Right ventricle myocardium inferior (tissue), 1 donor: ENCODE measurements at regions not wholly inside any gene's neighbourhood (a gene's known extent, or its start where the extent isn't known, plus 50 kb on each side); places are given as distances from the start of the nearest gene placed in this dataset.
A peak's percentile ranks its signal among the peaks of the same experiment; 100 is the strongest.

Experiments
- ATAC-seq: fragments of 200-7000 bp; cut with Tn5 transposase; one replicate; pipeline ENCODE4 v1.9.1; 2020; ENCODE audit warnings: mild to moderate bottlenecking, moderate library complexity
- DNase-seq: peaks from one replicate; pipeline ENCODE4 v3.0.0; 2021; ENCODE audit errors: missing footprints
- intact Hi-C: fragments of 100-400 bp; cut with DNase I; formaldehyde crosslinking; loops from one replicate; pipeline ENCODE4 v1.11.0; 2022
- donor health status: DM: no; HTN: yes; CAD: no; lungs with severe emphysema.

- ATAC-seq, result no peak
- intact Hi-C loops, result no loop called here
- no peak for DNase-seq
Measured at GRCh38 chr3:55197021-55197420, 269.2 kb upstream of the LRTM1 start.

GRCh38 chr3:55196495-55196894 lies 268.6 kb upstream of the LRTM1 start:
- ATAC-seq, result no peak
- intact Hi-C loops, result no loop called here
- no peak for DNase-seq

GRCh38 chr3:55194376-55194775 lies 266.5 kb upstream of the LRTM1 start:
- DNase-seq (no peak), ATAC-seq (no peak)
- intact Hi-C loops, result no loop called here

- DNase-seq, result no peak
- intact Hi-C loops, result no loop called here
- ATAC-seq, result no peak
Measured at GRCh38 chr3:55191911-55192775, 264.3 kb upstream of the LRTM1 start.

GRCh38 chr3:55190331-55190730 lies 262.5 kb upstream of the LRTM1 start:
- intact Hi-C loops, result no loop called here
- DNase-seq (no peak), ATAC-seq (no peak)

GRCh38 chr3:55189359-55189801 lies 261.5 kb upstream of the LRTM1 start:
- DNase-seq (no peak), ATAC-seq (peak; percentile 48)
- intact Hi-C loops, result loop anchor here (10.0 kb wide), 1 partner anchor 1245 kb away; no protein-coding TSS in a partner anchor

- DNase-seq (no peak), ATAC-seq (no peak)
- intact Hi-C loops, result loop anchor here (10.0 kb wide), 1 partner anchor 1241 kb away; no protein-coding TSS in a partner anchor
Measured at GRCh38 chr3:55185380-55185779, 257.5 kb upstream of the LRTM1 start.

GRCh38 chr3:55183201-55183600 lies 255.3 kb upstream of the LRTM1 start:
- no peak for ATAC-seq
- intact Hi-C loops, result loop anchor here (5.0 to 10.0 kb wide), 4 partner anchors 231 to 1238 kb away; no protein-coding TSS in a partner anchor
- DNase-seq, result no peak

- intact Hi-C loops, result loop anchor here (5.0 to 10.0 kb wide), 4 partner anchors 229 to 1236 kb away; no protein-coding TSS in a partner anchor
- ATAC-seq (no peak), DNase-seq (no peak)
Measured at GRCh38 chr3:55180936-55181535, 253.2 kb upstream of the LRTM1 start.

- intact Hi-C loops, result loop anchor here (5.0 to 10.0 kb wide), 4 partner anchors 228 to 1235 kb away; no protein-coding TSS in a partner anchor
- ATAC-seq, result no peak
- DNase-seq, result no peak
Measured at GRCh38 chr3:55180161-55180560, 252.3 kb upstream of the LRTM1 start.

GRCh38 chr3:55178336-55178735 lies 250.5 kb upstream of the LRTM1 start:
- intact Hi-C loops, result no loop called here
- ATAC-seq, result no peak
- no peak for DNase-seq

- ATAC-seq (no peak), DNase-seq (no peak)
- intact Hi-C loops, result no loop called here
Measured at GRCh38 chr3:55177749-55178148, 249.9 kb upstream of the LRTM1 start.

- no peak for ATAC-seq
- DNase-seq, result no peak
- intact Hi-C loops, result no loop called here
Measured at GRCh38 chr3:55175423-55175822, 247.6 kb upstream of the LRTM1 start.

- DNase-seq (no peak), ATAC-seq (no peak)
- intact Hi-C loops, result no loop called here
Measured at GRCh38 chr3:55174747-55175146, 246.9 kb upstream of the LRTM1 start.

GRCh38 chr3:55173504-55173903 lies 245.6 kb upstream of the LRTM1 start:
- intact Hi-C loops, result no loop called here
- ATAC-seq (no peak), DNase-seq (no peak)

GRCh38 chr3:55172913-55173312 lies 245.1 kb upstream of the LRTM1 start:
- DNase-seq, result no peak
- intact Hi-C loops, result no loop called here
- no peak for ATAC-seq

GRCh38 chr3:55170444-55170843 lies 242.6 kb upstream of the LRTM1 start:
- intact Hi-C loops, result no loop called here
- no peak for DNase-seq
- ATAC-seq, result no peak

GRCh38 chr3:55169608-55170072 lies 241.8 kb upstream of the LRTM1 start:
- no peak for DNase-seq
- intact Hi-C loops, result no loop called here
- ATAC-seq, result no peak

GRCh38 chr3:55169161-55169560 lies 241.3 kb upstream of the LRTM1 start:
- no peak for ATAC-seq
- no peak for DNase-seq
- intact Hi-C loops, result no loop called here
